ENCODE measurements at regions not wholly inside any gene's neighbourhood (a gene's known extent, or its start where the extent isn't known, plus 50 kb on each side); places are given as distances from the start of the nearest gene placed in this dataset.

GRCh38 chr2:129253461-129253812, 726.0 kb upstream of the RAB6C start:
- TF ChIP-seq CTCF (IDR thresholded peaks at IDR 0.05; ENCODE audit: low read length) (no peak), EZH2phosphoT487 (IDR thresholded peaks at IDR 0.05; ENCODE audit: low read length) (no peak)
